HPDE6-E6E7 (cell line): ENCODE measurements at regions not wholly inside any gene's neighbourhood (a gene's known extent, or its start where the extent isn't known, plus 50 kb on each side); places are given as distances from the start of the nearest gene placed in this dataset.

ENCODE experiments used
- DNase-seq: peaks from one replicate; pipeline ENCODE4 v3.0.0; 2011; ENCODE audit warnings: missing footprints; ENCODE audit errors: extremely low spot score

DNA sequence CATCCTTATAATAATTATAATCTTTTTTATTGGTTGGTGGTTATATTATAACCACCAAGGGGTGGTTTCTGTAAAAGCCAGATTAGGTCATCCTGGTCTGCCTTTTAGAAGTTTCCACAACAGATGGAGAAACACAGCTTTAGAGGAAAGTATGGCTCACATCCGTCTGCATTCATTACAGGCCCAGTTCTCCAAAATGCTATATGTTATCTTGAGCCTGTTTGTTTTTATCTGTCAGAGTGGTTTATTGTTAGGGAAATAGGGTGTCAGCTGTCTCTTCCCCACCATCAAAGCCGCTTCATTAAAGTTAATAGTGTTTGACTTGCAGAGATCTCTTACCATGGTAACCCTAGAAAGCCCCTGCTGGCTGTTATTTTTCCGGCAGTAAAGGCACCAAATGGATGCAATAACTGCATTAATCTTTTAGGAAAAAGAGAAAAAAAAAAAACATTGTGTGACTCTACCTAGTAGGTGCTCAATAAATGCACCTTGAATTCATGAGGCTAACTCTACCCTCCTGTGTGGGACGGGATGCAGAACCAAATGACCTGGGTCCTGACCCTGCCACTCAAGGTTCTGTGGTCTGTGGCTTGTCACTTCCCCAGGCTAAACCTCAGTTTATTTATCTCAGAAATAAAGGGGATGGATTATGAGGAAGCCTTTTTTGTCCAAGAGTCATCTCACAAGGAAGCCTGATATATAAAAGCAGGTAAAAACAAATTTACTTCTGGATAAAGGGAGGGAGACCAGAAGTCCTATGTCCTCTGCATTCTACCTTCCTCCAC, 118.3 kb downstream of the WT1 start:
- DNase-seq = no peak

DNA sequence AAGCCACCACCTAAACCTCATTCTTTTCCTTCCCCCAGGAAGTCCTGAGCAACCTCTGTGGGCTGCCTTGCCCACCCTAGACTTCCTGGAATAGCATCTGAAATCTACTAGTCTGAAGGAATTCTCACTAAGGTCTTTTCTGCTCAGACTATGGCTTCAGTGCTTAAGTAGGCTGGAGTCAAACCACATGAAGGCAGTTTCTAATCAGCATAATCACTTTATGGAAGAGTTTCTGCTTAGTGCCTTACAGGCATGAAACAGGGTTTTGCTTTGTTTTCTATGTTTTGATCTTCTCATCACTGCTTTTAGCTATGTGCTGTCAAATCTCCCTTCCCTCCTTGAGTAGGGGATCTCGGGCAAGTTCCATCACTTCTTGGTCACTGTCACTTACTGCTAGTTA, 117.7 kb downstream of the WT1 start:
- no peak for DNase-seq

DNA sequence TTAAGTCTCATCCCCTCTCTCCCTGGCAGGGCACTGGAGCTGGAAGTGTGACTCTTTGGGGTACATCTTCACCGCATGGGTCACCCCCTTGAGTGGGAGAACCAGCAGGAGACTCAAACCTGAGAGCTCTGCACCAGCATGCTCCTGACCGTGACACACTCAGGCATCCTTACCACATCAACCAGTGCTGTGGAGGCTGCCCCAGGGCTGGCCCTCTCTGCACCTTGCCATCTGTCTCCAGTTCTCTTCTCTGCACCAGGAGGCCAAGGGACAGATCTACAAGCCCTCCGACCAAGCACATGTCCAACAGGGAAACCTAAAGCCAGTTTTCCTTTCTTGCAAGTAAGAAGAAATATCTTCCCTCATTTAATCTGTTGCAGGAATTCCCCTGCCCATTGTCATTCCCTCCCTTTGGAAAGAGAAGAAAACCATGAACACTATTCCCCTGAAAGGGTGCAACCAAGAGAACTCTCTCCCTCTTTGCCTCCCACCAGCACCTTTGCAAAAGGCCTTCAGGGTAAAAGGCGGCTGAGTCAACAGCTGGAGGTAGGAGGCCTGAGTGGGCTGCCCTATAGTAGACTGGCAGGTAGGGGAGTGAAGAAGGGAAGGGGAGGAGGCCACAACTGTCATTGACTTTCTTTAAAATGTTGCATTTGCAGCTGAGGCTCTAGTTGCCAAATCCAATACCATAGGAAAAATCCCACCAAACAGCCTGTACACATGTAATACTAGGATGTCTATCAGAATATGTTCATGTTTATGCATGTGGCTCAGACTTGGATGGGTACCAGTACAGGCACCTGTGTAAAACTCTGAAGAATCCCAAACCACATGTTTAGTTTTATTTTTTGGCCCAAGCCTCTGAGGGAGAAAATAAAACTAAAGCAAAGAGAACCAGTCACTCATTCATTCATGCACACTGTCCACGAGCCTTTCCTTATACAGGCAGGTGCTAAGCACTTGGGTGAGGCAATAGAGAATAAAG, 117.0 kb downstream of the WT1 start:
- no peak for DNase-seq

- no peak for DNase-seq
Measured at GRCh38 chr11:32323814-32324130, 111.6 kb downstream of the WT1 start.

DNA sequence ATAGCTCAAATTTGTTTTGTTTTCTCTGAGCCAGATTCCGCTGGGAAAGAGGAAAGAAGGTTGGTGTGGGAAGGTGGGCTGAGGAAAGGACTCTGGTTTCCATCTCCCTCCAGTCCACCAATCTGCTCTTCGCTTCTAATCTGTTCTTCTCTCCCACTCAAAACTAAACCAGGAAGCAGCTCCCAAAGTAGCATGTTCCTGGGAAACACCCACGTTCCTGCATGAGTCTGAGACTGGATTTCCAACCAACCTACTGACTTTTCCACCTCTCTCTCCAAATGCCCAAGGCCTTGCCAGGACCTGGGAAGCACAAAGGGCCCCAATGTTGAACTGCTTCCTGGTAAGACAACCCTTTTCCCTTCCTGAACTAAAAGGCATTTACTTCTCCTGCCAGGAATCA, 110.2 kb downstream of the WT1 start:
- no peak for DNase-seq

GRCh38 chr11:32325725-32326124, 109.6 kb downstream of the WT1 start:
- no peak for DNase-seq

DNA sequence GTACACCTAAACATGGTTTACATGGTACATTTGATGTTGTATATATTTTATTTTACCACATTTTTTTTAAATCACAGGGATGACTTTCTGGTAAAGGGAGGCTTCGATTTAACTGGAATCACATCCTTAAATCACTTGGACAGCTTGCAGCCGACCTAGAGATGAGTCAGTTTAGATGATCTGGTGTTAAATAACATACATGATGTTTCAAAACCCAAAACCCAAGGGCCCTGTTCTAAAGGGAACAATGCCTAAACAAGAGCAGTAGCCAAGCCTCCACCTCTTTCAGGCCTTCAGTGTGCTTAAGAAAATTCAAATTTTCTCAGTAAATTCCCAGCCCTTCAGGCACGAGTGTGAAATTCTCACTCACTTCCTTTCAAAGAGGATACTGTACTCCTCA, 108.8 kb downstream of the WT1 start:
- DNase-seq = no peak

DNA sequence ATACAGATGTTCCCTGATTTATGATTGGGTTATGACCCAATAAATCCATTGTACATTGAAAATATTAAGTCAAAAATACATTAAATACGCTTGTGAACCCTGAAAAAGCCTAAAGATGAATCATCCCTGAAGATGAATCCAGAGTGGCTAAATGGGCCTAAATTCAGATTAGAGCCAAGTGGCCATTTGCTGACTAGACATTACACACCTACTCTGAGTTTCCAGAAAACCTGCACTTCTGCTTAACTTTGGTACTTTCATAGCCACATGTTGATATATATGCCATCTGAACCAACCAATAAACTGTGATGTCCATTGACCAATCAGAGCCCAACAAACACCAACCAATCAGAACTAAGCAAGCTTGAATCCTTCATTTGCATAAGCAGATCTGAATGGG, 106.9 kb downstream of the WT1 start:
- no peak for DNase-seq

- DNase-seq = no peak
Measured at GRCh38 chr11:32331098-32331497, 104.2 kb downstream of the WT1 start.

GRCh38 chr11:32331792-32332191, 103.5 kb downstream of the WT1 start:
- DNase-seq = no peak

DNA sequence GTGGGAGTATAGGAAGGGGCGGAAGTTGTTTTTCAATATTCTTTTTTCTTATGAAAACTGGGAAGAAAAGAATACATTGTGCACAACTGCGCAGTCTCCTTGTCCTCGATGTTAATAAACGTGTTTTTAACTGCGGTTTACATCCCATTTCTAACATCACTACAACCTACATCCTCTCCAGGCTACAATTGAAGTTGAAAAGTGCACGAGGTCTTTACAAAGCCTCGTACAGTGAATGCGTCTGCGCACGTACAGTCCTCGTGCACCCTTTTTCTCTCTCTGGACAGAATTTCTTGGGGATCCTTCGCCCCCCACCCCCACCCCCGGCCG, 102.4 kb downstream of the WT1 start:
- DNase-seq = no peak

DNA sequence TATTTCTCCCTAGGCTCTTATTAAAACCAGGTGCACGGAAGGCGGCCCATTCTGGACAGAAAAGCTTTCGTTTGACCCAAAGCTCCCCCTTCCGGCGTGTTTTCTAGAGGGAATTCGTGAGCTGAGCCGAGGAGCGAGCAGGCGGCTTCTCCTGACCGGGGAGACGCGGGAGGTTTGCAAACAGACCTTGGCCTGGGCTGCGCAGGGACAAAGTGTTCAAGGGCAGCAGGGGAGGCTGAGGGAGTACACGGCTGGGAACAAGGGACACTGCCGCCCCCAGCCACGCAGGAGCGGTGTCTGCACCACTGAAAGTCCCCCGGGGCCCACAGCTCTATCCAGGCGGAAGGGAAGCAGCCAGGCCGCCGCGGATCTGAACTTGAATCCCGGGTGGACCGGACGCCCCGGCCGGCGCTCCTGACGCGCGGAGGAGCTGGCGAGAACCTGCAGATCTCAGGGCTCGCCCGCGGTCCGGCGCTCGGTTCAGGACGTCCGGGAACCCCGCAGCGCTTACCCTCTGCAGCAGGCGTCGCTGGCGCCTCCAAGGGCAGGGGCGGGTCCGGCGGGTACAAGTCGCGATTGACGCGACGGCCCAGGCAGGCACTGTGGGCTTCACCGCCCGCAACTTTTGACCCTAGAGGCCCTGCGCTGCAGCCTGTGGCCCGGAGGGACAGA, 101.9 kb downstream of the WT1 start:
- DNase-seq = no peak

DNA sequence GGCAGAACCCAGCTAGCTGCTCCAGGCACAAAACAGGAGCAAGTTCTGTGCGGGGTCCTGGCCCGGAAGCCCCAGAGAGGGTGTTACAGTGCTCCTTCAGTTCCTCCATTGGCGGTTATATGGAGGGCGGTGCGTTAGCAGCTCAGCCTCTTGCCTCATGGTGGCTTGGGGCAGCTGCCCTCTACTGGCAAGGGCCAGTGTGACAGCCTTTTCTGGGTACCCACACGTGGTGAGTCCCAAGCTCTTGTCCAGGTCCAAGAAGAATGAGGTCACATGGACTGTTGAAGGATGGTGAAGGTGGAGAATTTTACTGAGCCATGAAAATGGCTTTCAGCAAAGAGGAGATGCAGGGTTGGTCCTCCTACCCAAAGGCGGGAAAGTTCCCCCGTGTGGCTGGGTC, 100.5 kb downstream of the WT1 start:
- no peak for DNase-seq
